ENCODE measurements at regions not wholly inside any gene's neighbourhood (a gene's known extent, or its start where the extent isn't known, plus 50 kb on each side); places are given as distances from the start of the nearest gene placed in this dataset.

GRCh38 chr11:122354025-122354697, 238.1 kb upstream of the BLID start:
- TF ChIP-seq CTCF (IDR thresholded peaks at IDR 0.05; ENCODE audit: insufficient read depth, low read depth, low read length): no peak
- TF ChIP-seq EZH2 (IDR thresholded peaks at IDR 0.05; ENCODE audit: insufficient read depth, low read length): no peak

Data from astrocyte (in vitro differentiated cells and primary cell).